ENCODE measurements at regions not wholly inside any gene's neighbourhood (a gene's known extent, or its start where the extent isn't known, plus 50 kb on each side); places are given as distances from the start of the nearest gene placed in this dataset.

GRCh38 chr4:149910604-149911350 is 95.1 kb upstream of the IQCM start:
- no peak overlapping the region for H3K27ac ChIP-seq (ENCODE audit: low read depth)
- no peaks in the 10 kb centered on the region for H4K20me1 ChIP-seq (replicated peaks; ENCODE audit: insufficient read depth)
- H3K27me3 ChIP-seq (ENCODE audit: insufficient read depth) = no peaks in the 10 kb centered on the region
- no peak for ATAC-seq
- no peak overlapping the region for H3K4me3 Mint-ChIP-seq
- H3K4me1 ChIP-seq (ENCODE audit: insufficient read depth) = no peaks in the 10 kb centered on the region
- no peak overlapping the region for H2AFZ ChIP-seq
- no peaks in the 10 kb centered on the region; the same call in 1 of the 2 replicates for H3K9me2 ChIP-seq (ENCODE audit: insufficient read depth)
- H3K27me3 Mint-ChIP-seq (ENCODE audit: insufficient read depth, low read depth, poor library complexity) = no peaks in the 10 kb centered on the region
- no peaks in the 10 kb centered on the region for H3K9me3 Mint-ChIP-seq
- no peaks in the 10 kb centered on the region for H3K36me3 ChIP-seq (ENCODE audit: insufficient read depth)
- no peak for TF ChIP-seq REST (IDR thresholded peaks at IDR 0.05; ENCODE audit: unreplicated experiment)
- no peak for TF ChIP-seq EZH2phosphoT487 (IDR thresholded peaks at IDR 0.05; ENCODE audit: unreplicated experiment)
- TF ChIP-seq ZNF462 (CRISPR knock-in tag; IDR thresholded peaks at IDR 0.05) = no peak
- no peak for TF ChIP-seq NANOG (IDR thresholded peaks at IDR 0.05; ENCODE audit: borderline replicate concordance)
- no peak for TF ChIP-seq STAT1 (IDR thresholded peaks at IDR 0.05; ENCODE audit: unreplicated experiment)
- TF ChIP-seq JUNB (IDR thresholded peaks at IDR 0.05; ENCODE audit: unreplicated experiment) = no peak
- no peak for TF ChIP-seq CTCF (conservative IDR thresholded peaks at IDR 0.05; ENCODE audit: low read depth in 2 of 2)
- TF ChIP-seq ZNF114 (CRISPR knock-in tag; IDR thresholded peaks at IDR 0.05) = no peak
- TF ChIP-seq ETS1 (IDR thresholded peaks at IDR 0.05) = no peak
- no peak overlapping the region for H3K4me3 ChIP-seq
- H3K4me2 ChIP-seq = no peak overlapping the region
- no peak for DNase-seq (ENCODE audit: low spot score)
- no peak overlapping the region for H3K27ac Mint-ChIP-seq
- no peaks in the 10 kb centered on the region for H3K79me2 ChIP-seq (replicated peaks; ENCODE audit: insufficient read depth)
- no peaks in the 10 kb centered on the region; the same call in 2 of the 3 replicates for H3K36me3 Mint-ChIP-seq (ENCODE audit: low read depth)
- no peaks in the 10 kb centered on the region for H3F3A ChIP-seq (replicated peaks; ENCODE audit: low read depth)
- peaks cover 11% of the 10 kb centered on the region; the same call in 2 of the 3 replicates for H3K4me1 Mint-ChIP-seq
